ENCODE measurements at regions not wholly inside any gene's neighbourhood (a gene's known extent, or its start where the extent isn't known, plus 50 kb on each side); places are given as distances from the start of the nearest gene placed in this dataset.
A peak's percentile ranks its signal among the peaks of the same experiment; 100 is the strongest.

GRCh38 chr18:11283479-11284161, 134.3 kb upstream of the PIEZO2 start (continued):
- no peak for TF ChIP-seq PATZ1 (CRISPR knock-in tag; IDR thresholded peaks at IDR 0.05)
- TF ChIP-seq ZNF781 (CRISPR knock-in tag; IDR thresholded peaks at IDR 0.05; ENCODE audit: borderline replicate concordance, not compliant biosample characterization): no peak
- TF ChIP-seq DPF2 (CRISPR knock-in tag; IDR thresholded peaks at IDR 0.05; ENCODE audit: borderline replicate concordance, low read depth): no peak
- TF ChIP-seq MYC (CRISPR knock-in tag; IDR thresholded peaks at IDR 0.05; ENCODE audit: borderline replicate concordance): no peak
- TF ChIP-seq FOXA3 (CRISPR knock-in tag; IDR thresholded peaks at IDR 0.05): peak; percentile 48
- TF ChIP-seq ZUFSP (CRISPR knock-in tag; IDR thresholded peaks at IDR 0.05; ENCODE audit: borderline replicate concordance): no peak
- no peak for TF ChIP-seq FOXA1 (IDR thresholded peaks at IDR 0.05)
- 0 out of 2 replicates have a peak, but pooled peaks have one; percentile 32 for TF ChIP-seq FOXA1 (CRISPR knock-in tag; IDR thresholded peaks at IDR 0.05)
- TF ChIP-seq ELF4 (CRISPR knock-in tag; IDR thresholded peaks at IDR 0.05; ENCODE audit: borderline replicate concordance): no peak
- TF ChIP-seq ZNF12 (CRISPR knock-in tag; IDR thresholded peaks at IDR 0.05): no peak
- TF ChIP-seq SOX13 (IDR thresholded peaks at IDR 0.05): no peak
- peak in 1 of 2 experiments; percentile 25; a peak in 1 of 4 replicates for TF ChIP-seq SOX13 (CRISPR knock-in tag; conservative IDR thresholded peaks at IDR 0.05 in 1 of 2, IDR thresholded peaks at IDR 0.05 in 1 of 2)
- no peak for TF ChIP-seq LCORL (IDR thresholded peaks at IDR 0.05)
- TF ChIP-seq LCORL (CRISPR knock-in tag; IDR thresholded peaks at IDR 0.05): peak; percentile 47; the same call in 1 of the 2 replicates
